ENCODE measurements at regions not wholly inside any gene's neighbourhood (a gene's known extent, or its start where the extent isn't known, plus 50 kb on each side); places are given as distances from the start of the nearest gene placed in this dataset.

DNA sequence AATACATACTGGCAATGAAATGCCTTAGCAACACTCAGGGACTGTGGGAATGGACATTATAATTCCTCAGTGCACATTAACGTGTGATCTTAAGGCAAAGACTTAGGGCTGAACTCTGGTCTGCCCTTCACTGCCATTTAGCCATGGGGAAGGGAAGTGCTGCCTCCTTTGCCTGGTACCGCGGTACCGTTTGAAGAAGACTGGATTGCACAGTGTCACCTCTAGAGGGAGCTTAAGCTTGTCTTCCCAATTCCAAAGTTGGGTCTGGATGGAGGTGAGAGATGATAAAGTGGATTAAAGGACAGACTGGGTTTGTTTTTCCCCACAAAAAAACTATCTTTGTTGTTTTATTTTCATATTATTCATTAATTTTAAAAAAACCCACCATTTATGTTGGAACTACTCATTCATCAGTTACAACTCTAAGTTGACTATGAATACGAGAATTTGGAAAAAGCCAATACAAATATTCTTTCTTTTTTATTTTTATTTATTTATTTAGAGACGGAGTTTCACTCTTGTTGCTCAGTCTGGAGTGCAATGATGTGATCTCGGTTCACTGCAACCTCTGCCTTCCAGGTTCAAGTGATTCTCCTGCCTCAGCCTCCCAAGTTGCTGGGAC, 60.0 kb upstream of the SYN2 start:
- TF ChIP-seq, protein P1, sequence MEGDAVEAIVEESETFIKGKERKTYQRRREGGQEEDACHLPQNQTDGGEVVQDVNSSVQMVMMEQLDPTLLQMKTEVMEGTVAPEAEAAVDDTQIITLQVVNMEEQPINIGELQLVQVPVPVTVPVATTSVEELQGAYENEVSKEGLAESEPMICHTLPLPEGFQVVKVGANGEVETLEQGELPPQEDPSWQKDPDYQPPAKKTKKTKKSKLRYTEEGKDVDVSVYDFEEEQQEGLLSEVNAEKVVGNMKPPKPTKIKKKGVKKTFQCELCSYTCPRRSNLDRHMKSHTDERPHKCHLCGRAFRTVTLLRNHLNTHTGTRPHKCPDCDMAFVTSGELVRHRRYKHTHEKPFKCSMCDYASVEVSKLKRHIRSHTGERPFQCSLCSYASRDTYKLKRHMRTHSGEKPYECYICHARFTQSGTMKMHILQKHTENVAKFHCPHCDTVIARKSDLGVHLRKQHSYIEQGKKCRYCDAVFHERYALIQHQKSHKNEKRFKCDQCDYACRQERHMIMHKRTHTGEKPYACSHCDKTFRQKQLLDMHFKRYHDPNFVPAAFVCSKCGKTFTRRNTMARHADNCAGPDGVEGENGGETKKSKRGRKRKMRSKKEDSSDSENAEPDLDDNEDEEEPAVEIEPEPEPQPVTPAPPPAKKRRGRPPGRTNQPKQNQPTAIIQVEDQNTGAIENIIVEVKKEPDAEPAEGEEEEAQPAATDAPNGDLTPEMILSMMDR (IDR thresholded peaks at IDR 0.05), result no peak
- no peak for TF ChIP-seq EZH2 (IDR thresholded peaks at IDR 0.05; ENCODE audit: borderline replicate concordance, insufficient read depth, low read depth, low read length, poor library complexity, severe bottlenecking)

All from B cell (primary cell).